ENCODE measurements at regions not wholly inside any gene's neighbourhood (a gene's known extent, or its start where the extent isn't known, plus 50 kb on each side); places are given as distances from the start of the nearest gene placed in this dataset.

DNA sequence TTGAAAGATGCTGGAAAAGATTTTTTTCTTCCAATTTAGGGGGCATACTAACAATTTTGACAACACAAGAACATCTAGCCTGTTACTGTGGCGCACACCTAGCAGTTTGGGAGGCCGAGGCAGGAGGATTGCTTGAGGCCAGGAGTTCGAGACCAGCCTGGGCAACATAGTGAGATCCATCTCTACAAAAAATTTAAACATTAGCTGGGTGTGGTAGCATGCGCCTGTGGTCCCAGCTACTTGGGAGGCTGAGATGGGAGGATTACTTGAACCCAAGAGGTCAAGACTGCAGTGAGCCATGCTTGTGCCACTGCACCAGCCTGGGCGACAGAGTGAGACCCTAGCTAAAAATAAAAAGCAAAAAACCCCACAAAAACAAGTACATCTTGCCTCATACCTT is 168.8 kb downstream of the TANC2 start:
- ATAC-seq: no peak
- H3F3A ChIP-seq (replicated peaks; ENCODE audit: low read depth): no peaks in the 10 kb centered on the region
- DNase-seq (ENCODE audit: low spot score): no peak
- no peaks in the 10 kb centered on the region for H3K36me3 ChIP-seq (ENCODE audit: insufficient read depth)
- H3K27me3 ChIP-seq (ENCODE audit: insufficient read depth): no peaks in the 10 kb centered on the region
- no peaks in the 10 kb centered on the region for H3K79me2 ChIP-seq (replicated peaks; ENCODE audit: insufficient read depth)
- Mint-ChIP-seq H3K36me3 (ENCODE audit: low read depth) (no peaks in the 10 kb centered on the region), H3K9me3 (no peaks in the 10 kb centered on the region), H3K4me1 (peaks cover 25% of the 10 kb centered on the region), H3K27me3 (ENCODE audit: insufficient read depth, low read depth, poor library complexity) (no peaks in the 10 kb centered on the region), H3K4me3 (no peak overlapping the region), H3K27ac (no peak overlapping the region)
- no peaks in the 10 kb centered on the region for H3K9me2 ChIP-seq (ENCODE audit: insufficient read depth)
- no peak overlapping the region for H2AFZ ChIP-seq
- no peak overlapping the region for H3K27ac ChIP-seq (ENCODE audit: low read depth)
- peaks cover 30% of the 10 kb centered on the region for H3K4me1 ChIP-seq (ENCODE audit: insufficient read depth)
- no peaks in the 10 kb centered on the region for H4K20me1 ChIP-seq (replicated peaks; ENCODE audit: insufficient read depth)
- no peak for TF ChIP-seq NANOG (IDR thresholded peaks at IDR 0.05; ENCODE audit: borderline replicate concordance)
- no peak for TF ChIP-seq POLR2AphosphoS5 (IDR thresholded peaks at IDR 0.05; ENCODE audit: low read depth)
- TF ChIP-seq EZH2phosphoT487 (IDR thresholded peaks at IDR 0.05; ENCODE audit: unreplicated experiment): no peak
- TF ChIP-seq, protein P1, sequence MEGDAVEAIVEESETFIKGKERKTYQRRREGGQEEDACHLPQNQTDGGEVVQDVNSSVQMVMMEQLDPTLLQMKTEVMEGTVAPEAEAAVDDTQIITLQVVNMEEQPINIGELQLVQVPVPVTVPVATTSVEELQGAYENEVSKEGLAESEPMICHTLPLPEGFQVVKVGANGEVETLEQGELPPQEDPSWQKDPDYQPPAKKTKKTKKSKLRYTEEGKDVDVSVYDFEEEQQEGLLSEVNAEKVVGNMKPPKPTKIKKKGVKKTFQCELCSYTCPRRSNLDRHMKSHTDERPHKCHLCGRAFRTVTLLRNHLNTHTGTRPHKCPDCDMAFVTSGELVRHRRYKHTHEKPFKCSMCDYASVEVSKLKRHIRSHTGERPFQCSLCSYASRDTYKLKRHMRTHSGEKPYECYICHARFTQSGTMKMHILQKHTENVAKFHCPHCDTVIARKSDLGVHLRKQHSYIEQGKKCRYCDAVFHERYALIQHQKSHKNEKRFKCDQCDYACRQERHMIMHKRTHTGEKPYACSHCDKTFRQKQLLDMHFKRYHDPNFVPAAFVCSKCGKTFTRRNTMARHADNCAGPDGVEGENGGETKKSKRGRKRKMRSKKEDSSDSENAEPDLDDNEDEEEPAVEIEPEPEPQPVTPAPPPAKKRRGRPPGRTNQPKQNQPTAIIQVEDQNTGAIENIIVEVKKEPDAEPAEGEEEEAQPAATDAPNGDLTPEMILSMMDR (conservative IDR thresholded peaks at IDR 0.05; ENCODE audit: low read depth in 2 of 2): no peak
- no peak for TF ChIP-seq CREB1 (CRISPR knock-in tag; IDR thresholded peaks at IDR 0.05; ENCODE audit: low read depth)
- TF ChIP-seq STAT1 (IDR thresholded peaks at IDR 0.05; ENCODE audit: unreplicated experiment): no peak
- TF ChIP-seq, protein P2, sequence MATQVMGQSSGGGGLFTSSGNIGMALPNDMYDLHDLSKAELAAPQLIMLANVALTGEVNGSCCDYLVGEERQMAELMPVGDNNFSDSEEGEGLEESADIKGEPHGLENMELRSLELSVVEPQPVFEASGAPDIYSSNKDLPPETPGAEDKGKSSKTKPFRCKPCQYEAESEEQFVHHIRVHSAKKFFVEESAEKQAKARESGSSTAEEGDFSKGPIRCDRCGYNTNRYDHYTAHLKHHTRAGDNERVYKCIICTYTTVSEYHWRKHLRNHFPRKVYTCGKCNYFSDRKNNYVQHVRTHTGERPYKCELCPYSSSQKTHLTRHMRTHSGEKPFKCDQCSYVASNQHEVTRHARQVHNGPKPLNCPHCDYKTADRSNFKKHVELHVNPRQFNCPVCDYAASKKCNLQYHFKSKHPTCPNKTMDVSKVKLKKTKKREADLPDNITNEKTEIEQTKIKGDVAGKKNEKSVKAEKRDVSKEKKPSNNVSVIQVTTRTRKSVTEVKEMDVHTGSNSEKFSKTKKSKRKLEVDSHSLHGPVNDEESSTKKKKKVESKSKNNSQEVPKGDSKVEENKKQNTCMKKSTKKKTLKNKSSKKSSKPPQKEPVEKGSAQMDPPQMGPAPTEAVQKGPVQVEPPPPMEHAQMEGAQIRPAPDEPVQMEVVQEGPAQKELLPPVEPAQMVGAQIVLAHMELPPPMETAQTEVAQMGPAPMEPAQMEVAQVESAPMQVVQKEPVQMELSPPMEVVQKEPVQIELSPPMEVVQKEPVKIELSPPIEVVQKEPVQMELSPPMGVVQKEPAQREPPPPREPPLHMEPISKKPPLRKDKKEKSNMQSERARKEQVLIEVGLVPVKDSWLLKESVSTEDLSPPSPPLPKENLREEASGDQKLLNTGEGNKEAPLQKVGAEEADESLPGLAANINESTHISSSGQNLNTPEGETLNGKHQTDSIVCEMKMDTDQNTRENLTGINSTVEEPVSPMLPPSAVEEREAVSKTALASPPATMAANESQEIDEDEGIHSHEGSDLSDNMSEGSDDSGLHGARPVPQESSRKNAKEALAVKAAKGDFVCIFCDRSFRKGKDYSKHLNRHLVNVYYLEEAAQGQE (IDR thresholded peaks at IDR 0.05; ENCODE audit: unreplicated experiment): no peak
- TF ChIP-seq ZNF114 (CRISPR knock-in tag; IDR thresholded peaks at IDR 0.05): no peak
- TF ChIP-seq, protein P3, sequence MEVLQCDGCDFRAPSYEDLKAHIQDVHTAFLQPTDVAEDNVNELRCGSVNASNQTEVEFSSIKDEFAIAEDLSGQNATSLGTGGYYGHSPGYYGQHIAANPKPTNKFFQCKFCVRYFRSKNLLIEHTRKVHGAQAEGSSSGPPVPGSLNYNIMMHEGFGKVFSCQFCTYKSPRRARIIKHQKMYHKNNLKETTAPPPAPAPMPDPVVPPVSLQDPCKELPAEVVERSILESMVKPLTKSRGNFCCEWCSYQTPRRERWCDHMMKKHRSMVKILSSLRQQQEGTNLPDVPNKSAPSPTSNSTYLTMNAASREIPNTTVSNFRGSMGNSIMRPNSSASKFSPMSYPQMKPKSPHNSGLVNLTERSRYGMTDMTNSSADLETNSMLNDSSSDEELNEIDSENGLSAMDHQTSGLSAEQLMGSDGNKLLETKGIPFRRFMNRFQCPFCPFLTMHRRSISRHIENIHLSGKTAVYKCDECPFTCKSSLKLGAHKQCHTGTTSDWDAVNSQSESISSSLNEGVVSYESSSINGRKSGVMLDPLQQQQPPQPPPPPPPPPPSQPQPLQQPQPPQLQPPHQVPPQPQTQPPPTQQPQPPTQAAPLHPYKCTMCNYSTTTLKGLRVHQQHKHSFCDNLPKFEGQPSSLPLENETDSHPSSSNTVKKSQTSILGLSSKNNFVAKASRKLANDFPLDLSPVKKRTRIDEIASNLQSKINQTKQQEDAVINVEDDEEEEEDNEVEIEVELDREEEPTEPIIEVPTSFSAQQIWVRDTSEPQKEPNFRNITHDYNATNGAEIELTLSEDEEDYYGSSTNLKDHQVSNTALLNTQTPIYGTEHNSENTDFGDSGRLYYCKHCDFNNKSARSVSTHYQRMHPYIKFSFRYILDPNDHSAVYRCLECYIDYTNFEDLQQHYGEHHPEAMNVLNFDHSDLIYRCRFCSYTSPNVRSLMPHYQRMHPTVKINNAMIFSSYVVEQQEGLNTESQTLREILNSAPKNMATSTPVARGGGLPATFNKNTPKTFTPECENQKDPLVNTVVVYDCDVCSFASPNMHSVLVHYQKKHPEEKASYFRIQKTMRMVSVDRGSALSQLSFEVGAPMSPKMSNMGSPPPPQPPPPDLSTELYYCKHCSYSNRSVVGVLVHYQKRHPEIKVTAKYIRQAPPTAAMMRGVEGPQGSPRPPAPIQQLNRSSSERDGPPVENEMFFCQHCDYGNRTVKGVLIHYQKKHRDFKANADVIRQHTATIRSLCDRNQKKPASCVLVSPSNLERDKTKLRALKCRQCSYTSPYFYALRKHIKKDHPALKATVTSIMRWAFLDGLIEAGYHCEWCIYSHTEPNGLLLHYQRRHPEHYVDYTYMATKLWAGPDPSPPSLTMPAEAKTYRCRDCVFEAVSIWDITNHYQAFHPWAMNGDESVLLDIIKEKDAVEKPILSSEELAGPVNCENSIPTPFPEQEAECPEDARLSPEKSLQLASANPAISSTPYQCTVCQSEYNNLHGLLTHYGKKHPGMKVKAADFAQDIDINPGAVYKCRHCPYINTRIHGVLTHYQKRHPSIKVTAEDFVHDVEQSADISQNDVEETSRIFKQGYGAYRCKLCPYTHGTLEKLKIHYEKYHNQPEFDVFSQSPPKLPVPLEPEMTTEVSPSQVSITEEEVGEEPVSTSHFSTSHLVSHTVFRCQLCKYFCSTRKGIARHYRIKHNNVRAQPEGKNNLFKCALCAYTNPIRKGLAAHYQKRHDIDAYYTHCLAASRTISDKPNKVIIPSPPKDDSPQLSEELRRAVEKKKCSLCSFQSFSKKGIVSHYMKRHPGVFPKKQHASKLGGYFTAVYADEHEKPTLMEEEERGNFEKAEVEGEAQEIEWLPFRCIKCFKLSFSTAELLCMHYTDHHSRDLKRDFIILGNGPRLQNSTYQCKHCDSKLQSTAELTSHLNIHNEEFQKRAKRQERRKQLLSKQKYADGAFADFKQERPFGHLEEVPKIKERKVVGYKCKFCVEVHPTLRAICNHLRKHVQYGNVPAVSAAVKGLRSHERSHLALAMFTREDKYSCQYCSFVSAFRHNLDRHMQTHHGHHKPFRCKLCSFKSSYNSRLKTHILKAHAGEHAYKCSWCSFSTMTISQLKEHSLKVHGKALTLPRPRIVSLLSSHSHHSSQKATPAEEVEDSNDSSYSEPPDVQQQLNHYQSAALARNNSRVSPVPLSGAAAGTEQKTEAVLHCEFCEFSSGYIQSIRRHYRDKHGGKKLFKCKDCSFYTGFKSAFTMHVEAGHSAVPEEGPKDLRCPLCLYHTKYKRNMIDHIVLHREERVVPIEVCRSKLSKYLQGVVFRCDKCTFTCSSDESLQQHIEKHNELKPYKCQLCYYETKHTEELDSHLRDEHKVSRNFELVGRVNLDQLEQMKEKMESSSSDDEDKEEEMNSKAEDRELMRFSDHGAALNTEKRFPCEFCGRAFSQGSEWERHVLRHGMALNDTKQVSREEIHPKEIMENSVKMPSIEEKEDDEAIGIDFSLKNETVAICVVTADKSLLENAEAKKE (CRISPR knock-in tag; IDR thresholded peaks at IDR 0.05): no peak
- no peak for TF ChIP-seq EZH2 (IDR thresholded peaks at IDR 0.05; ENCODE audit: low read depth, unreplicated experiment)
- no peak for TF ChIP-seq ZNF331 (CRISPR knock-in tag; IDR thresholded peaks at IDR 0.05; ENCODE audit: low read depth)
- TF ChIP-seq, protein P4, sequence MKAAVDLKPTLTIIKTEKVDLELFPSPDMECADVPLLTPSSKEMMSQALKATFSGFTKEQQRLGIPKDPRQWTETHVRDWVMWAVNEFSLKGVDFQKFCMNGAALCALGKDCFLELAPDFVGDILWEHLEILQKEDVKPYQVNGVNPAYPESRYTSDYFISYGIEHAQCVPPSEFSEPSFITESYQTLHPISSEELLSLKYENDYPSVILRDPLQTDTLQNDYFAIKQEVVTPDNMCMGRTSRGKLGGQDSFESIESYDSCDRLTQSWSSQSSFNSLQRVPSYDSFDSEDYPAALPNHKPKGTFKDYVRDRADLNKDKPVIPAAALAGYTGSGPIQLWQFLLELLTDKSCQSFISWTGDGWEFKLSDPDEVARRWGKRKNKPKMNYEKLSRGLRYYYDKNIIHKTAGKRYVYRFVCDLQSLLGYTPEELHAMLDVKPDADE (IDR thresholded peaks at IDR 0.05): no peak
- no peak for TF ChIP-seq JUNB (IDR thresholded peaks at IDR 0.05; ENCODE audit: unreplicated experiment)
- no peak overlapping the region for H3K4me3 ChIP-seq
- H3K4me2 ChIP-seq: no peak overlapping the region
